HG03108 (cell line): ENCODE measurements at regions not wholly inside any gene's neighbourhood (a gene's known extent, or its start where the extent isn't known, plus 50 kb on each side); places are given as distances from the start of the nearest gene placed in this dataset.

Experiments
- ATAC-seq: cut with Tn5 transposase; IDR thresholded peaks from one replicate; pipeline ENCODE4 v1.9.1; 2021; ENCODE audit warnings: moderate library complexity; ENCODE audit not compliant: unreplicated experiment

DNA sequence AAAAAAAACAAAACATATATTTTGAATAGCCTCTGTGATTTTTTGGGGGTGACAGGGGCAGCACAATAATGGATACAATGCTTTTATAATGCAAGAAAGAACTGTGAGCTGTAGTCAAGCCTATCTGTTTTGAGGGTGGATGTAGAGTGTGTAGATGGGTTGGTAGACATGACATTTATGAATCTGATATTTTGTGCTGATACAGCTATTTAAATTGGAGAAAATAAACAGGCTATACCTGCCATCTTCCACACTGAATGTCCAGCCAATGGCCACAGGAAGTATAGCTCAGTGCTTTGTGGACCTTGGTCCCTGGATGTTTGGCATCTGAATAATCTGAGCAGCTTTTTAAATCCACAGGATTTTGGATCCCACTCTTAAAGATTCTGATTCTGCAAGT lies 175.0 kb downstream of the NEDD1 start:
- ATAC-seq: no peak

GRCh38 chr12:97093187-97093683 lies 186.2 kb downstream of the NEDD1 start:
- no peak for ATAC-seq

DNA sequence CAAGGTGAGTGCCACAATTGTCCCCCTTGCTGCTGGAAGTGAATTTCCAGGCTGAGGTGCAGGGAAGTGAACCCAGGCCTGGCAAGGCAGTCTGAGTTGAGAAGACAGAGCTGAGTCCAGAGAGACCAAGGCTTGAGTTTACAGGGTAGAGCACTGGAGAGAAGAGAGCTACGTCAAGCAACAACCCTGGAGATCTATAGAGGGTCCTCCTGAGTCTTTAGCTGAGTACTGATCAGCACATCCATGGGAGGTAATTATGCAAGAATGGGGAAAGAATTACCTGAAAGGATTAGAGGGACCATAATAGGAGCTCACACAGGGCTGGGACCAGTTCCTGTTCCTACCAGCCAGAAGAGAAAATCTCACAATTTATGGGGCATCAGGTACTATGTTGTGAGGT lies 190.7 kb downstream of the NEDD1 start:
- ATAC-seq: no peak

GRCh38 chr12:97109441-97109840 lies 202.4 kb downstream of the NEDD1 start:
- no peak for ATAC-seq

GRCh38 chr12:97112136-97112535 lies 205.1 kb downstream of the NEDD1 start:
- ATAC-seq: no peak

GRCh38 chr12:97118796-97119375 lies 211.8 kb downstream of the NEDD1 start:
- no peak for ATAC-seq

GRCh38 chr12:97127061-97127460 lies 220.0 kb downstream of the NEDD1 start:
- ATAC-seq: no peak

- ATAC-seq: no peak
Measured at GRCh38 chr12:97131220-97131981, 224.3 kb downstream of the NEDD1 start.

DNA sequence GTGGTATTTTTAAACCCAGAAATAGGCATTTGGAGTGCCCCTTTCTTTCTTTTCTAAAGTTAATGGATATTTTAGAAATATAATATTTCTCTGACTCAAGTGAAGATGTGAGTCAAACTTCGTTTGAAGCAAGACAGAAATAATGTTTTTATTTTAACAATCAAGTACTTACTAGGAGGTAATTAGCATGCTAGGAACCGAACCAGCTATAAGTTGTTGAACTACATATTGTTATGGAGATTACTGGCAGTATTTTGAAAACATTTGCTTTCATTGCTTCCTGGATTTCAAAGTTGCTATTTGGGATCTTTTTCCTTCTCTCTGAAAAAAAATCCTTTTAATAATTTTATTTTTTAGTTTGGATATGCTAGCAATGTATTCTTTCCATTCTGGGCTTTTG lies 225.2 kb downstream of the NEDD1 start:
- no peak for ATAC-seq

DNA sequence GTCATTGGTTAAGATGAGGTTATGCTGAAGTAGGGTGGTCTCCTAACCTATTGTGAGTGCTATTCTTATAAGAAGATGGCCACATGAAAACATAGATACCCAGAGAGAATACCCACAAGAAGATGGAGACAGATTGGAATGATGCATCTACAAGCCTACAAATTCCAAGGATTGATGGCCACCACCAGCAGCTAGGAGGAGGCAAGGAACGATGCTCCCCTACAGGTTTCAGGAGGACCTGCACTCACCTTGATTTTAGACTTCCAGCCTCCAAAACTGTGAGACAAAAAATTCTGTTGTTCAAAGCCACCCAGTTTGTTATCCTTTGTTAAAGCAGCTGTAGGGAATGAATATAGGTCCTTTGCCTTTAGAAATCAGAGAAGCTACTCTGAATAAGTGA lies 227.4 kb downstream of the NEDD1 start:
- ATAC-seq: no peak

DNA sequence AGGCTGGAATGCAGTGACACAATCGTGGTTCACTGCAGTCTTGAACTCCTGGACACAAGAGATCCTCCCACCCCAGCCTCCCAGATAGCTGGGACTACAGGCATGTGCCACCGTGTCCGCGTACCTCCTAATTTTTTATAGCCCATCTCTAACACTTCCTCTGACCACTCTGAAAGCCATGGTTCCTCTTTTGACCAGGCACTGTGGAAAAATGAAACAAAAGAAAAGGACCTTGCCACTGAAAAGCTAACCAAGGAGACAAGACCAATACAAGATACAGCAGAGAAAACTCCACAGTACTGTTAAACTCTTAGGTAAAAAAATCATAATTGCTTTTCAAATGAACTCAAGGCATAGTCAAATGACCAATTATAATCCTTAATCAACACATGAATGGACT lies 233.3 kb downstream of the NEDD1 start:
- no peak for ATAC-seq

DNA sequence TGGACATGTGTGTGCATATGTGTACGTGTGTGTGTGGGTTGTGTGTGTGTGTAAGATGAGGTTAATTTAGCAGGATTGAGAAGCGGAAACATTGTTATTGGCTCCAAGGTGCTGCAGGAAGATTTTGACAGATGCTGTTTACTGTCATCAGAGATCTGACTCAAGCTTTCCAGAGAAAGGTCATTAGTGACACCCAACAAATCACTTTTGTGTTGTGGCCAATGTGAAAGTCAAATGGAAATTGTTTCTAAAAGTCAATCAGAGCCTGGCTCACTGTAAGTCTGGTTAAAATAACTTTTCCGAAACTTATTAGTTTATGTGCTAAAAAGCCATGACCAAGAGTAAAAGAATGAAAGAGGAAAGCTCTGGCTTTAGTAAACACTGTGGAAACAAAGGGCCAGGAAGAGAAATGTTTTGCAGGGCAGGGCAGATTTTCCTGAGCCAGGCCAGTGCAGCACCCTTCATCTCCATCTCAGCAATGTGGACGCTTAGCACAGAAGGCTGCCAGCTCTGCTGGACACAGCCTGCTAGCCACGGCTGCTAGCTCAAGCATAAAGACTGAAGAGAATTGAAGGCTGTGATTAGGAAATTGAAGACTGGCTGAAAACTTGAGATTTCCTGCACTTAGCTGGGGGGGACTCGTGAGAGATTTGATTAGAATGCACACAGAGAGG lies 235.8 kb downstream of the NEDD1 start:
- no peak for ATAC-seq

GRCh38 chr12:97148941-97149559 lies 242.0 kb downstream of the NEDD1 start:
- peak; percentile 96 for ATAC-seq

DNA sequence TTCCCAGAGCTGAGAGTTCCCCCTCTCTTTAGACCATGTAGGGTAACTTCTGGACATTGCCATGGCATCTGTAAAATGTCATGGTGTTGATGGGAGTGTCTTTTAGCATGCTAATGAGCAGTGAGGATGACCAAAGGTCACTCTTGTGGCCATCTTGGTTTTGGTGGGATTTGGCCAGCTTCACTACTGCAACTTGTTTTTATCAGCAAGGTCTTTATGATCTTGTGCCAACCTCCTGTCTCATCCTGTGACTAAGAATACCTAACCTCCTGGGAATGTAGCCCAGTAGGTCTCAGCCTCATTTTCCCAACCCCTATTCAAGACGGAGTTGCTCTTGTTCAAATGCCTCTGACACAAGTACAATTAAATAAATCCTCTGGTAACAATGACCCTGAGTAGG lies 244.4 kb downstream of the NEDD1 start:
- no peak for ATAC-seq

GRCh38 chr12:97159377-97159776 lies 252.3 kb downstream of the NEDD1 start:
- no peak for ATAC-seq

- no peak for ATAC-seq
Measured at GRCh38 chr12:97160277-97160676, 253.2 kb downstream of the NEDD1 start.

GRCh38 chr12:97162173-97162572 lies 255.1 kb downstream of the NEDD1 start:
- no peak for ATAC-seq

GRCh38 chr12:97164936-97165335 lies 257.9 kb downstream of the NEDD1 start:
- ATAC-seq: no peak

DNA sequence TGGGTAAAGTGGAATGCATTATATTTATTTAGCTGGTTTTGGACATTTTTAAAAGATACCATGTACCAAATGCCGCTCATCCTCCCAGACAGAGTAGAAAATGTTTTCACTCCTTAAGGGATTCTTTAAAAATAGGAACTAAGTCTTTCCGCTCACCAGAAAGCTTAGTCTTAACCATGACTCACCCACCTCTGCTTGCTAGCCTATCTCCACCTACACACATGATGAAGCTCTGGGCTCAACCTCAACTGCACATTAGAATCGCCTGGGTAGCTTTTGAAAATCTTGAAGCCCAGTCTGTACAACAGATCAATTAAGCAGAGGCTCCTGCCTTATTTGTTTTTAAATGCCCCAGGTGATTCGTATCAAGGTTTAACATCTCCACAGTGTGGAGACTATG lies 260.5 kb downstream of the NEDD1 start:
- ATAC-seq: no peak

DNA sequence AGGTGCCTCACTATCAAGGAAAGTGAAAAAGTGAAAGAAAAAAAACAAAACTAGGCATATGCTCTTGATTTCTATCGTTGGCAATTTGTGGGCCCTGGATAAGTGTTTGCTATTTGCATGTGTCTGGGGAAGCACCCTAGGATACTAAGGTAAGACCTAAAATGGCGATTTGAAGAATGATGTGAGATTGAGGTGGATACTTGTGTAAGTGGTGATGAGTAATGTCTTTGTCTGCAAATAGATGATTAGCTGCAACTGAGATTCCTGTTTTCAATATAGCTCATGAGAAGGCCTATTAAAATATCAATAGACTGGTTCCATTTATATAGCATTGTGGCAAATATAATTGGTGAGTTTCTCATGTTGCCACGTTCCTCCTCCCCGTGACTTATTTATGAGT lies 261.7 kb downstream of the NEDD1 start:
- ATAC-seq: no peak

- no peak for ATAC-seq
Measured at GRCh38 chr12:97169889-97170567, 263.0 kb downstream of the NEDD1 start.
